ENCODE measurements at regions not wholly inside any gene's neighbourhood (a gene's known extent, or its start where the extent isn't known, plus 50 kb on each side); places are given as distances from the start of the nearest gene placed in this dataset.
"Not testable (repeated sequence)": the region's sequence is repeated elsewhere in the genome, so short reads cannot be mapped to it uniquely, and the experiment has no call there.

DNA sequence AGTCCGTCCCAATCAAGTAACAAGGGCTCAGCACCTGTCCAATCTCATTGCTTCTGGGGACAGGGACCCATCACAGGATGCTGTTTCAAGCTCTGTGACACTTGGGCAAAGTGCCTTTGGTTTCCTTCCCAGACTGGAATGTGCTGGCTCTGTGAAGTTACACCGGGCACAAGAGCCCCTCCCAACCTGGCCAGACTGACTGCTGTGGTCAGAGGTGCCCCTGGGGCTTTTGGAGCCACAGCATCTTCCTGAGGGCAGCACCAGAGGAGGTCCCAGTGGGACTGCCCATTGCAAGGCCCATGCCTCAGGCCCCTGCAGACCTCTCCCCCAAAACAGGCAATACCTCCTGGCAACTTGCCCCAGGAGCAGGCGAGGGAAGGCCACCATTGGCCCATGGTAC lies 155.2 kb upstream of the GRK3 start:
- H3K27ac ChIP-seq = no peak overlapping the region
- intact Hi-C loops (cut with DNase I) = no loop called here
- TF ChIP-seq, protein P1, sequence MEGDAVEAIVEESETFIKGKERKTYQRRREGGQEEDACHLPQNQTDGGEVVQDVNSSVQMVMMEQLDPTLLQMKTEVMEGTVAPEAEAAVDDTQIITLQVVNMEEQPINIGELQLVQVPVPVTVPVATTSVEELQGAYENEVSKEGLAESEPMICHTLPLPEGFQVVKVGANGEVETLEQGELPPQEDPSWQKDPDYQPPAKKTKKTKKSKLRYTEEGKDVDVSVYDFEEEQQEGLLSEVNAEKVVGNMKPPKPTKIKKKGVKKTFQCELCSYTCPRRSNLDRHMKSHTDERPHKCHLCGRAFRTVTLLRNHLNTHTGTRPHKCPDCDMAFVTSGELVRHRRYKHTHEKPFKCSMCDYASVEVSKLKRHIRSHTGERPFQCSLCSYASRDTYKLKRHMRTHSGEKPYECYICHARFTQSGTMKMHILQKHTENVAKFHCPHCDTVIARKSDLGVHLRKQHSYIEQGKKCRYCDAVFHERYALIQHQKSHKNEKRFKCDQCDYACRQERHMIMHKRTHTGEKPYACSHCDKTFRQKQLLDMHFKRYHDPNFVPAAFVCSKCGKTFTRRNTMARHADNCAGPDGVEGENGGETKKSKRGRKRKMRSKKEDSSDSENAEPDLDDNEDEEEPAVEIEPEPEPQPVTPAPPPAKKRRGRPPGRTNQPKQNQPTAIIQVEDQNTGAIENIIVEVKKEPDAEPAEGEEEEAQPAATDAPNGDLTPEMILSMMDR (IDR thresholded peaks at IDR 0.05) = no peak
- no peaks in the 10 kb centered on the region for H3K36me3 ChIP-seq
- DNase-seq (no peak), ATAC-seq (no peak)
- no peaks in the 10 kb centered on the region for H3K27me3 ChIP-seq (ENCODE audit: low read depth)
- no peak overlapping the region for H3K4me3 ChIP-seq
- H3K9me3 ChIP-seq = no peaks in the 10 kb centered on the region
- peaks cover 9% of the 10 kb centered on the region for H3K4me1 ChIP-seq

DNA sequence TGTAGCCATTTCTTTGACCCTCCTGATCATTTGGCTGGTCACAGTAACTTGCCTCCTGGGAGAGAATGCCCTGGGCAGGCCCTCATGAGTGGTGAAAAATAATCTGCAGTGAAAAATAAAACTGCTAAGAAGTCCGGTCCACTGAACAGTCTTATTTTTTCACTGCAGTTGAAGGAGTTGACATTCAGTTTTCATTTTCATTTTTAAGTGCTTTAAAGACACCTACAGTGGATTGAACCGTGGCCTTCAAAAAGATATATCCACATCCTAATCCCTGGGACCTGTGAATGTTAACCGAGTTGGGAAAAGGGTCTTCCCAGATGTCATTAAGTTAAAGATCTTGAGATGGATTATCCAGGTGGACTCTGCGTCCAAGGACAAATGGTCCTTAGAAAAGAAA lies 153.6 kb upstream of the GRK3 start:
- Histone ChIP-seq H3K27me3 (ENCODE audit: low read depth) (no peaks in the 10 kb centered on the region), H3K4me3 (no peak overlapping the region), H3K9me3 (no peaks in the 10 kb centered on the region), H3K36me3 (no peaks in the 10 kb centered on the region), H3K27ac (no peak overlapping the region), H3K4me1 (peaks cover 5% of the 10 kb centered on the region)
- intact Hi-C loops (cut with DNase I) = no loop called here
- no peak for DNase-seq
- ATAC-seq = no peak
- TF ChIP-seq, protein P1 (IDR thresholded peaks at IDR 0.05) = no peak

DNA sequence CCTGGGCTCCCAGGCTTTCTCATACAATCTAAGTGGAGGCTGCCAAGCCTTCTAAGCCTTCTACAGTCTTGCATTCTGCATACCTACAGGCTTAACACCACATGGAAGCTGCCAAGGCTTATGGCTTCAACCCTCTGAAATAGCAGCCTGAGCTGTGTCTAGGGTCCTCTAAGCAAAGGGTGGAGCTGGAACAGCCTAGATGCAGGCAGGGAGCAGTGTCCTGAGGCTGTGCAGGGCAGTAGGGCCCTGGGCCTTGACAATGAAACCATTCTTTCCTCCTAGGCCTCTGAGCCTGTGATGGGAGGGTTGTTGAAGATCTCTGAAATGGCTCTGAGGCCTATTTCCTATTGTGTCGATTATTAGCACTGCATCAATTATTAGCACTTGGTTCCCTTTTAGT lies 150.9 kb upstream of the GRK3 start:
- intact Hi-C loops (cut with DNase I) = no loop called here
- H3K27ac ChIP-seq = no peak overlapping the region
- no peaks in the 10 kb centered on the region for H3K36me3 ChIP-seq
- ATAC-seq = no peak
- no peak for DNase-seq
- no peaks in the 10 kb centered on the region for H3K4me1 ChIP-seq
- TF ChIP-seq, protein P1 (IDR thresholded peaks at IDR 0.05) = no peak
- H3K27me3 ChIP-seq (ENCODE audit: low read depth) = no peaks in the 10 kb centered on the region
- H3K9me3 ChIP-seq = no peaks in the 10 kb centered on the region
- no peak overlapping the region for H3K4me3 ChIP-seq

DNA sequence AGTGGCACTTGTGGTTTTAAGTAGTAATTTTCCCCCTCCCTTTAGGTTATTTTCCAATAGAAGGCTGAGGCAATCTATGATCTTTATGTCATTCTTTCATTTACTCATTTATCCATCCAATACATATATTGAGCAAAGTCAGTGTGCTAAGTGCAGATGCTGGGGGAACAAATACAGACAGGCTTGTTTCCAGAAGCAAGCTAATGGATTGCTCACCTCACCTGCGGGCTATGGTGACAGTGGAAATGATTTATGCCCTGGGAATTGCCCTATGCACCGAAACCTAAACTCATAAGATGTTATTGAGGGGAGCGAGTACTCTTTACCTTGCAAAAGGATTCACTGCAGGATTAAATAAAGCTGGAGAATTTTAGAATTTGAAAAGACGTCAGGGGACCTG lies 148.7 kb upstream of the GRK3 start:
- ATAC-seq; H3K36me3 ChIP-seq; intact Hi-C loops (cut with DNase I); DNase-seq; H3K27me3 ChIP-seq (ENCODE audit: low read depth); H3K4me3 ChIP-seq; H3K27ac ChIP-seq; H3K9me3 ChIP-seq: not testable (repeated sequence)
- H3K4me1 ChIP-seq = peaks cover 21% of the 10 kb centered on the region

DNA sequence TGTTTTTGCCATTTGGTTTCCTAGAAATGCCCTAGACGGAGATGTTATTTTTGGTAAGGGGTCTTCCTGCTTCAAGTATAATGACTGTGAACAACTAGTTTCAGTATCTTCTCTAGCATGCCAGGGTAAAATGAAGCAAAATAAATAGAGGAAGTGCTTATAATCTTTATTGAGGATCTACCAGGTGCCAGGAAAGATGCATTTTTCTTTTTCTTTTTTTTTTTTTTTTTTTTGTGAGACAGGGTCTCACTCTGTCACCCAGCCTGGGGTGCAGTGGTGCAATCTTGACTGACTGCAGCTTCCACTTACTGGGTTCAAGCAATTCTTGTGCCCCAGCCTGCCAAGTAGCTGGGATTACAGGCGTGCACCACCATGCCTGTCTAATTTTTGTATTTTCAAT lies 146.6 kb upstream of the GRK3 start:
- peaks cover 32% of the 10 kb centered on the region for H3K4me1 ChIP-seq
- ATAC-seq; H3K4me3 ChIP-seq; intact Hi-C loops (cut with DNase I); H3K36me3 ChIP-seq; H3K27ac ChIP-seq; H3K9me3 ChIP-seq; DNase-seq: not testable (repeated sequence)
- H3K27me3 ChIP-seq (ENCODE audit: low read depth) = peaks cover 30% of the 10 kb centered on the region

DNA sequence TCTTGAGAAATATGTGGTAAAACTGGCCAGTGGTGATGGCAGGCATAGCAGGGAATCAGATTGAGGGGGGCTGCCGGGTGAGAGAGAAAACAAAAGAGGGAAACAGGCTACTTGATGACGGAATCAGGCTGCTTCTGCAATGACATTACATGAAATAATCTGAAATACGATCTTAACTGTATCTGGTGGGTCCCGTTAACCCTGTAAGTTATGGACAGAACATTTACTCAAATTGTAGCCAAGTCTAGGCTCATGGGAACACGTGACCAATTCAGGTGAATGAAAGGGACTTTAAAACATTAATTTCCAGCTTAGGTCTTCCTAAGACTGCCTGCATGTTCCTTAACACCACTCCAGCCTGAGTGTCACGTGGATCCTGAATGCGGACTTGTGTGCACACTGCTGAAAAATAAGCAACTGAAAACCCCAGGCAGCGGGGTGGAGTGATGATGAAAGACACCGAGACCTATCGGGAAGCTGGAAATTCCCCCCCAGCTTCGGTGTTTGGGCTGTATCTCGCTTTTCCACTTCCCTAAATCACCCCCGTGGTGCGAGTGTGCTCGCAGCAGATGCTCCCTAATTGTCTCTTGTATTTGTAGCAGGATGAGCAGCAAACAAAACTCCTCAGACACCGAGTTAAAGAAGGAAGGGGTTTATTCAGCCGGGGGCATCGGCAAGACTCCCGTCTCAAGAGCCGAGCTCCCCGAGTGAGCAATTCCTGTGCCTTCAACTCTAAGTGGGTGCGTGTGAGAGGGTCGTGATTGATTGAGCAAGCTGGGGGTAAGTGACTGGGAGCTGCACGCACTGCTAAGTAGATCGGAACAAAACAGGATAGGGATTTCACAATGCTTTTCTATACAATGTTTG lies 145.0 kb upstream of the GRK3 start:
- intact Hi-C loops (cut with DNase I) = no loop called here
- Histone ChIP-seq H3K4me1 (peaks cover 32% of the 10 kb centered on the region), H3K27ac (peak overlapping the region; percentile 31), H3K4me3 (peak overlapping the region; percentile 39), H3K9me3 (no peaks in the 10 kb centered on the region), H3K27me3 (ENCODE audit: low read depth) (peaks cover 45% of the 10 kb centered on the region), H3K36me3 (no peaks in the 10 kb centered on the region)
- ATAC-seq (peak; percentile 71), DNase-seq (peak; percentile 72)
- TF ChIP-seq, protein P1 (IDR thresholded peaks at IDR 0.05) = no peak

DNA sequence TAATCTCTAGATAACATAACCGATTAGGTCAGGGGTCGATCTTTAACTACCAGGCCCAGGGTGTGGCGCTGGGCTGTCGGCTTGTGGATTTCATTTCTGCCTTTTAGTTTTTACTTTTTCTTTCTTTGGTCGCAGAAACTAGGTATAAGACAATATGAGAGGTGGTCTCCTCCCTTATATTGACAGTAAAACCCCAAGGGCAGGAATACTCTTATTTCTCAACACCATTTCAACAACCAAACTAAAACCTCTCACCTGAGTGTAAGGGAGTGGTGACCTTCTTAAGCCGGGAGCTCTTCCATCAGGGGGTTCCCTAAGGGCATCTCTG lies 144.4 kb upstream of the GRK3 start:
- peak in 1 of 2 donors; percentile 10 for ATAC-seq
- DNase-seq; intact Hi-C loops (cut with DNase I); H3K9me3 ChIP-seq; H3K4me3 ChIP-seq; H3K27ac ChIP-seq; H3K36me3 ChIP-seq: not testable (repeated sequence)
- Histone ChIP-seq H3K4me1 (peaks cover 32% of the 10 kb centered on the region), H3K27me3 (ENCODE audit: low read depth) (peaks cover 51% of the 10 kb centered on the region)
